Large intestine (tissue), 3 donors: ENCODE measurements at regions not wholly inside any gene's neighbourhood (a gene's known extent, or its start where the extent isn't known, plus 50 kb on each side); places are given as distances from the start of the nearest gene placed in this dataset.
A peak's percentile ranks its signal among the peaks of the same experiment; 100 is the strongest.

Experiments used
- DNase-seq, 2 donors: peaks; one replicate each; pipeline versions ENCODE4 v3.0.0 to v3.0.0-alpha.2; 2013
- H3K27ac ChIP-seq: one replicate; pipeline ENCODE4 v1.5.1; 2013; ENCODE audit warnings: low read length
- H3K27me3 ChIP-seq: 2 replicates; pipeline ENCODE4 v1.6.1; 2013; ENCODE audit warnings: low read length; ENCODE audit not compliant: control insufficient read depth, insufficient read depth
- H3K36me3 ChIP-seq: 2 replicates; pipeline ENCODE4 v1.6.1; 2013; ENCODE audit warnings: low read length; ENCODE audit not compliant: control insufficient read depth, insufficient read depth
- H3K4me1 ChIP-seq: one replicate; pipeline ENCODE4 v1.6.1; 2013; ENCODE audit warnings: low read length; ENCODE audit not compliant: control insufficient read depth, insufficient read depth
- H3K4me3 ChIP-seq: one replicate; pipeline ENCODE4 v1.5.1; 2013; ENCODE audit warnings: low read length
- H3K9me3 ChIP-seq: one replicate; pipeline ENCODE4 v1.6.1; 2013; ENCODE audit warnings: mild to moderate bottlenecking, low read depth, low read length, moderate library complexity; ENCODE audit not compliant: control insufficient read depth
- WGBS: methylation state at CpG from one replicate; pipeline ENCODE4 v1.1.5; 2013; ENCODE audit warnings: low lambda C conversion rate; ENCODE audit not compliant: insufficient coverage; 5-methylcytosine and 5-hydroxymethylcytosine counted together

DNA sequence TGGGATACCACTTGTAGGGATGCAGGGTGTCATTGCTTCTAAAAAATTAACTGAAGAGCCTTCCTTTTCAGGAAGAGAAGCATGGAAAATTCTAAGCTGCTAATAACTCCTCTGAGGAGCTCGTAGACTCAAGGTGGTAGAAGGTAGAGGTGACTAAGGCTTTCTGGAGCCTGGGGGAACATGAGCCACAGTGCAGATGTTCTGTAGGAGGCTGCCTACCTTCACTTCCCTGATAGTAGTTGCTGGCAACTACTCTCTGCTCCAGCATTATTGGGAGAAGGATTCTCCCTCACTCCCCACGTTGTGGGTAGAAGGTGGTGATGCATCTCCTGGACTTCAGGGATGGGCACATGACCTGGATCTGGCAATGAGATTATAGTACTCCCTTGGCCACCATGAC, 86.7 kb upstream of the STARD4 start:
- H3K4me1 ChIP-seq: no peaks in the 10 kb centered on the region
- WGBS: no CpG with 5 or more reads among the region's 2 CpGs
- no peak overlapping the region for H3K27ac ChIP-seq
- no peak for DNase-seq
- H3K36me3 ChIP-seq: no peaks in the 10 kb centered on the region
- H3K4me3 ChIP-seq: no peak overlapping the region
- peaks cover 2% of the 10 kb centered on the region for H3K9me3 ChIP-seq
- H3K27me3 ChIP-seq: no peaks in the 10 kb centered on the region

DNA sequence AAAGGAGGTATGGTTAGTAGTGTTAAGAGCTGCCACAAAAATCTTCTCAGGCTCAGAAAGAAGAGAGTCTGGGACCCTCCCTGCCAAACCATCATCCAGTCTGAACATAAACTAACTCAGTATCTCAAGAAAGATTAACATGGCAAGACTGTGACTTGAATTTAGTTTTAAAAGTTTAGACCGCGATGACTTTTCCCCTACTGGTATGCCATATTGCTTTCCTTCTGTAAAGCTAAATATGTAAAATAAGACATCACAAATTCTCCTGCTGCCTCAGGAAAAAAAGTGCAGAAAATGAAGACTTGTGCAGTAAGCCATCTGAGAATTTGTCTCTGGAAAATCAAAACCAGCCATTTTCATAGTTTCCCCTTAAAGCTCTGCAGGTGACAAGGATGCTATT, 85.2 kb upstream of the STARD4 start:
- H3K9me3 ChIP-seq: peaks cover 2% of the 10 kb centered on the region
- DNase-seq: no peak
- H3K36me3 ChIP-seq: no peaks in the 10 kb centered on the region
- no peak overlapping the region for H3K27ac ChIP-seq
- H3K27me3 ChIP-seq: no peaks in the 10 kb centered on the region
- no CpG with 5 or more reads among the region's 2 CpGs for WGBS
- H3K4me1 ChIP-seq: no peaks in the 10 kb centered on the region
- no peak overlapping the region for H3K4me3 ChIP-seq

DNA sequence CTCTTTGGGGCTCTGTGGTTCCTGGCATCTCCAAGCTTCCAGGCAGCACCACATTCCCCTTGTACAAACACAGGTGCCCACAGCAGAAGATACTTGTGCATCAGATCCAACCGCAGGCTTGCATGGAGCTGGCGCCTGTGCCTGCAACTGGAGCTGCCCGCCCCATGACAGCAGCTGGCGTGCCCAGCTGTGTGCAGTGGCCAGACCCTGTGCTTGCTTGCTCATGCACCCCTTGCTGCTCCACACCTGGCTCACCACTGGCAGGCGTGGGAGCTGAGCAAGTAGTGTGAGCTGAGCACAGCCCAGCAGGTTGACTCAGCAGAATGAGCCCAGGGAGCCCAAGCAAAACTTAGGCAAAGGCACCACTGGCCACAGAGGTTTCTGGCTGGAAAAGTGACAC, 84.4 kb upstream of the STARD4 start:
- peaks cover 2% of the 10 kb centered on the region for H3K9me3 ChIP-seq
- no CpG with 5 or more reads among the region's 5 CpGs for WGBS
- H3K4me3 ChIP-seq: no peak overlapping the region
- no peak overlapping the region for H3K27ac ChIP-seq
- no peaks in the 10 kb centered on the region for H3K36me3 ChIP-seq
- H3K4me1 ChIP-seq: no peaks in the 10 kb centered on the region
- DNase-seq: no peak
- no peaks in the 10 kb centered on the region for H3K27me3 ChIP-seq

DNA sequence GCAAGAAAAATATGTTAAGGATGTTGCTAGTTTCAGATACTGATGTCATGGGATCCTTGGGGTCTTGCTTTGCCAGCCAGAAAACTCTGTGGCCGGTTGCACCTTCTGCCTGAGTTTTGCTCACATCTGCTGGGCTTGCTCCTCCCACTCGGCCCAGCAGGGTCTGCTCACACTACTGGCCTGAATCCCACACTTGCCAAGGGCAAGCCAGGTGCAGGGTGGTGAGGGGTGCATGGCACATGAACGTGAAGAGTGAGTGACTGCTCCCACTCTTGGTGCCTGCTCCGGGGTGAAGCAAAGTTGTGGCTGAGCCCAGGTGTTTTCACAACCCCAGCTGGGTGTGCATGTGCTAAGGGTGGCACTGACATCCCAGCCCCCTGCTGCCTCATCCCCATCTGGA, 83.1 kb upstream of the STARD4 start:
- H3K9me3 ChIP-seq: peaks cover 2% of the 10 kb centered on the region
- WGBS: no CpG with 5 or more reads among the region's 4 CpGs
- H3K4me3 ChIP-seq: no peak overlapping the region
- H3K4me1 ChIP-seq: no peaks in the 10 kb centered on the region
- no peaks in the 10 kb centered on the region for H3K36me3 ChIP-seq
- DNase-seq: no peak
- no peaks in the 10 kb centered on the region for H3K27me3 ChIP-seq
- H3K27ac ChIP-seq: no peak overlapping the region

DNA sequence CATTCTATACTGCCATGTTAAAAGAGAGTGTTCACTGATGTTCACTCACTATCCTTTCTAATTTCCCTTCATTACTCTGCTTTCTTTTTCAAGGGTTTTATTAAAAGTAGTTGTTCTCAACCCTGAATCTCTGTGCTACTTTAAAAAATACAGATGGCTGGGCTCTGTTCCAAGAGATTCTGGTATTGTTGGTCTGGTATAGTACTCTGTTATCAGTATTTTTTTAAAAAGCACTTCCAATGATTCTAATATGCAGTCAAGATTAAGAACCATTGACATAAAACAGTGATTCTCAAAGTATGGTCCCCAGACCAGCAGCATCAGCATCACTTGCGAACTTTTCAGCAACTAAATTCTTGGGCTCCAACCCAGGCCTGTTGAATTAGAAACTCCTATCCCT, 77.0 kb upstream of the STARD4 start:
- Histone ChIP-seq H3K27ac (no peak overlapping the region), H3K9me3 (no peaks in the 10 kb centered on the region), H3K4me1 (no peaks in the 10 kb centered on the region), H3K27me3 (no peaks in the 10 kb centered on the region), H3K4me3 (no peak overlapping the region), H3K36me3 (no peaks in the 10 kb centered on the region)
- no peak for DNase-seq
- no CpG with 5 or more reads among the region's 1 CpG for WGBS

DNA sequence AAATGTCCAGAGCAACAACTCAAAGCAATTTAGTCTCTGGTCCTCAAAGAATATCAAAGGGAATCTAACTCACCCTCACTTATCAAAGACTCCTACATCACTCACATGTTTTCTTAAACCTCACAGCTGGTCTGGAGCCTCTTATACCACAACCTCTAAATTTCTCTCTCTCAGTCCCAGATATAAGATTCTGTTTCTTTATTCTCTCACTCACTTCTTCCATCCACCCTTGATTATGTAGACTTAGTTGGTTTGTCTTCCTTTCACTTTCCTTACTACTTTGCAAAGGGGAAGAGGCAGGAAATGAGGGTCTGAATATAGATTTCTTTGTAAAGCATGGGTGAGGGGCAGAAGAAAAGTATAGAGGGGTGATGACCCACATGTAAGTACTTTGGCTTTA, 75.4 kb upstream of the STARD4 start:
- Histone ChIP-seq H3K9me3 (no peaks in the 10 kb centered on the region), H3K36me3 (no peaks in the 10 kb centered on the region), H3K27me3 (no peaks in the 10 kb centered on the region), H3K27ac (no peak overlapping the region), H3K4me1 (no peaks in the 10 kb centered on the region), H3K4me3 (no peak overlapping the region)
- no peak for DNase-seq

DNA sequence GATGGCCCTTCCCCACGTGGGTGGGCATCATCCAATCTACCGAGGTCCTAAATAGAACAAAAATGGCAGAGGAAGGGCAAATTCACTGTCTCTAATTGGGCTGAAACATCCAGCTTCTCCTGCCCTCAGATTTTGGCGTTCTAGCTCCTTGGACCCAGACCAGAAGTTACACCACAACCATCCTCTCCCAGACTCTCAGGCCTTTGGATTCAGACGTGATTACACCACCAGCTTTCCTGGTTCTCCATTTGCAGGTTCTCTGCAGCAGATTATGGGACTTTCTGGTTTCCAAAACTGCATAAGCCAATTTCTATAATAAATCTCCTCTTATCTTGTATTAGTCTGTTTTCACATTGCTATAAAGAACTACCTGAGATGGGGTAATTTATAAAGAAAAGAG, 73.6 kb upstream of the STARD4 start:
- H3K27me3 ChIP-seq: no peaks in the 10 kb centered on the region
- no peaks in the 10 kb centered on the region for H3K36me3 ChIP-seq
- WGBS: no CpG with 5 or more reads among the region's 4 CpGs
- no peaks in the 10 kb centered on the region for H3K9me3 ChIP-seq
- no peaks in the 10 kb centered on the region for H3K4me1 ChIP-seq
- no peak for DNase-seq
- no peak overlapping the region for H3K27ac ChIP-seq
- H3K4me3 ChIP-seq: no peak overlapping the region

DNA sequence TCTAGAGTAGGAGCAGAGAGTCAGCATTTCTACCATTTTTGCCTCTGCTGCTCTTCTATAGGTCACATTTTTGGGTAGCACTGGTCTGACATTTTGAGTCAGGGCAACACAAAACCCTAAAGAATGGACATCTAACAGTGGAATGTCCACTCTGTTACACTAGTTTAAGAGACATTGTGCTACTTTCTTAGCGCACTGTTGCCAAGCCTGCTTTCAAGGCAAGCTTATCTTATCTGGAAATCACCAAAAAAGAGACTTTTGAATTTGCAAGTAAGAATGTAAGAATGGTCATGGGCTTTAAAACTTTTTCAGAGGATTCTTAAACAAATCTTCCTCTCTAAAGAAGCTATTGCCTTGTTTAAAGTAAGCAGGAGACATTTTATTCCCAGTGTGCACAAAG, 73.0 kb upstream of the STARD4 start:
- WGBS: no CpG with 5 or more reads among the region's 1 CpG
- H3K4me1 ChIP-seq: no peaks in the 10 kb centered on the region
- no peak for DNase-seq

DNA sequence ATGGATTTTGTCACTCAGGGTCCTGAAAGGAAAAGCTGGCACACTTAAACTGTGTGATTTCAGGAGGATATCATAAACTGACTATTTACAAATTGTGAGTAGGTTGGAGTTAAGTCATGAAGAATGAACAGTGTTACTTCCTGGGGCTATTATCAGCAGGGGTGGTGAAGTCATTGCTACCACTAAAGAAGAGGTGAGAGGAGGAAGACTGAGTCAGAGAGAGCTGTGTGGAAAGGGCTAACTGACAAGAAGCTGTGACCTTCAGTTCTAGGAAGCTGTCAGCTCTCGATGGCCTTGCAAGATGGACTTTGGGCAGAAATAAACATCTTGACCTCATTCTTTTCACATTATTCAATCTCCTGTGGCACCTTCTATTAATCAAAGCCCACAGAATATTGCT, 72.3 kb upstream of the STARD4 start:
- peak; percentile 2 to 38 for DNase-seq
- H3K27me3 ChIP-seq: no peaks in the 10 kb centered on the region
- no peak overlapping the region for H3K4me3 ChIP-seq
- no peaks in the 10 kb centered on the region for H3K36me3 ChIP-seq
- H3K9me3 ChIP-seq: no peaks in the 10 kb centered on the region
- no peak overlapping the region for H3K27ac ChIP-seq
- no CpG with 5 or more reads among the region's 1 CpG for WGBS
- no peaks in the 10 kb centered on the region for H3K4me1 ChIP-seq

More for the DNA sequence above, 73.0 kb upstream of the STARD4 start:
- Histone ChIP-seq H3K36me3 (no peaks in the 10 kb centered on the region), H3K4me3 (no peak overlapping the region), H3K27me3 (no peaks in the 10 kb centered on the region), H3K9me3 (no peaks in the 10 kb centered on the region), H3K27ac (no peak overlapping the region)

DNA sequence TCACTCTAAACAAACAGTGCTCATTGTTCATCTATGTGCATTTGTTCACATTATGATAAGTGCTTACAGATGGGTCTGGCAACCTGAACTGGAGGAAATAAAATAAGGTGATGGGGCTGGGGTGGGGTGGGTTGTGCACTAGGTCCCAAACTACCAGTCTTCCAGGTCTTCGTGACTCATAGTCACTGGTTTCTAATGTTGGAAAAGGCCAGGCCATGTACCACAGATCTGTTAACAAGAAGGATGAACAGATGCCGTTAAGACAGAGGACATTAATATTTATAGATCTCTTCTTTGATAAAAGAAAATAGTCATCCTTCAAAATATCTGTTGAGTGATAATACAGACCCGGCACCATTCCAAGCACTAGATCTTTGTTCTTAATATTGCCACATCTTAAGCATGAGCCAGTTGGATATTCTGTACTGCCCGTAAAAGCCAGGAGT, 71.4 kb upstream of the STARD4 start:
- Histone ChIP-seq H3K27ac (no peak overlapping the region), H3K36me3 (no peaks in the 10 kb centered on the region), H3K4me3 (no peak overlapping the region), H3K4me1 (no peaks in the 10 kb centered on the region), H3K9me3 (no peaks in the 10 kb centered on the region), H3K27me3 (no peaks in the 10 kb centered on the region)
- WGBS: 67% methylated on average over 3 of the region's 4 CpGs
- no peak for DNase-seq

DNA sequence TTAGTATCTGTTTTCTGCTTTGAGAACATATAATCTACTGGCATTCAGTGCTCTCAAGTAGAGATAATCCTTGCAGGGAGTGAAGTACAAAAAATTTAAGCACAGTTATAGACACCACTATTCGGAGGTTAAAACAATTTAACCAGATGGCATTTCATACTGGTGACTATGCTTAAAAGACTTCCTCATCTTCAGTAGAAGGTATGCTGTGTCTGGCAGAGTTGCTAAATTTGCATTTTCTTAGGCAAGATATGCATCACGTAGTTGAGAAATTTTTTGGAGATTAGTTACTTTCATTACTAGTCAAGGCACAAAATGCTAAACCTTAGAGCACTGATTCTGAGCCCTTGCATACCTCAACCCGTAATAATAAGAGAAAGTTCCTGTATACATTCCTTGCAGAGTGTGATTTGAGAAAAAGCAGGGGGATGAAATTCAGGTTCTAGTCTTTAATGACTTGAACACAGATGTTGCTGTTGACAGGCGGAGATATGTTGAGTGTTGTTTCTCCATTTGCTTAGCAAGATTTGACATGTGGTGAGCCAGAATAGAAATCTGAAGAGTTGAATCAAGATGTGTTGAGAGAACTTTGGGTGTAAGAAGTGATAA, 70.8 kb upstream of the STARD4 start:
- H3K4me3 ChIP-seq: no peak overlapping the region
- H3K27me3 ChIP-seq: no peaks in the 10 kb centered on the region
- H3K27ac ChIP-seq: no peak overlapping the region
- H3K4me1 ChIP-seq: no peaks in the 10 kb centered on the region
- no peak for DNase-seq
- no peaks in the 10 kb centered on the region for H3K36me3 ChIP-seq
- H3K9me3 ChIP-seq: no peaks in the 10 kb centered on the region
- 90% methylated on average over 2 of the region's 4 CpGs for WGBS
